ENCODE measurements at regions not wholly inside any gene's neighbourhood (a gene's known extent, or its start where the extent isn't known, plus 50 kb on each side); places are given as distances from the start of the nearest gene placed in this dataset.

DNA sequence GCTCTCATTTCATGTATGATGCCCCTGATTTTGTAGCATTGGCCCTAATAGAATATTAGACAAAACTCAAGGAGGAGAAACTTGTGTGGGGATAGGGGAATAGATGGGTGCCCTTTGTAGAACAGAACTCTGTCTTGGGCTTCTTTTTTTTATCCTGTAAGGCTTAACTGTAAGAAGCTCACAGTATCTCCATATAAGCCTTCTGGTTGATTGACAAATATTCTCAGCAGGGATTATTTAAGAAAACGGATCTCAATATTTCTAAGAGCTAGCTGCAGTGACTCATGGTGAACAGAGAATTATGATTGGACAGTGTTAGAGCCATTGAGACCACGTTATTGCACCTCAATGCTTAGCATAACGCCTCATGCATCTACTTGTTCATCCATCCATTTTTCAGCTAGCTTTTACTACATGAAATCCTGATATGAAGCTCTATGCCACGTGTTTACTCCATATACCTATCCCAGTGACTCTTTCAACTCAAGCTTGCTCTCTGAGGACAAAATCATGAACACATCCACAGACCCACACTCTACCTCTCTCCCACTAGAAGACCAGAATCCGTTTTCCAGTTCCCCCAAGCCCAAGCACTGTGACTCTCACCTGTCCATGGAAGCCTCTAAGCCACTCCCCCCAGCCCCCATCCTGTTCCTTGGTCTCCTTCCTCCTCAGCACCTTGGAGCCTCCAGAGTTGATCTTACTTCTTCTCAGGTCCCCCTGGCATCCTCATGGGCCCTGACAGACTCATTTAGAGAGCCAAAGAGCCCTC lies 99.2 kb downstream of the BCL2L11 start (continued):
- TF ChIP-seq, protein P1, sequence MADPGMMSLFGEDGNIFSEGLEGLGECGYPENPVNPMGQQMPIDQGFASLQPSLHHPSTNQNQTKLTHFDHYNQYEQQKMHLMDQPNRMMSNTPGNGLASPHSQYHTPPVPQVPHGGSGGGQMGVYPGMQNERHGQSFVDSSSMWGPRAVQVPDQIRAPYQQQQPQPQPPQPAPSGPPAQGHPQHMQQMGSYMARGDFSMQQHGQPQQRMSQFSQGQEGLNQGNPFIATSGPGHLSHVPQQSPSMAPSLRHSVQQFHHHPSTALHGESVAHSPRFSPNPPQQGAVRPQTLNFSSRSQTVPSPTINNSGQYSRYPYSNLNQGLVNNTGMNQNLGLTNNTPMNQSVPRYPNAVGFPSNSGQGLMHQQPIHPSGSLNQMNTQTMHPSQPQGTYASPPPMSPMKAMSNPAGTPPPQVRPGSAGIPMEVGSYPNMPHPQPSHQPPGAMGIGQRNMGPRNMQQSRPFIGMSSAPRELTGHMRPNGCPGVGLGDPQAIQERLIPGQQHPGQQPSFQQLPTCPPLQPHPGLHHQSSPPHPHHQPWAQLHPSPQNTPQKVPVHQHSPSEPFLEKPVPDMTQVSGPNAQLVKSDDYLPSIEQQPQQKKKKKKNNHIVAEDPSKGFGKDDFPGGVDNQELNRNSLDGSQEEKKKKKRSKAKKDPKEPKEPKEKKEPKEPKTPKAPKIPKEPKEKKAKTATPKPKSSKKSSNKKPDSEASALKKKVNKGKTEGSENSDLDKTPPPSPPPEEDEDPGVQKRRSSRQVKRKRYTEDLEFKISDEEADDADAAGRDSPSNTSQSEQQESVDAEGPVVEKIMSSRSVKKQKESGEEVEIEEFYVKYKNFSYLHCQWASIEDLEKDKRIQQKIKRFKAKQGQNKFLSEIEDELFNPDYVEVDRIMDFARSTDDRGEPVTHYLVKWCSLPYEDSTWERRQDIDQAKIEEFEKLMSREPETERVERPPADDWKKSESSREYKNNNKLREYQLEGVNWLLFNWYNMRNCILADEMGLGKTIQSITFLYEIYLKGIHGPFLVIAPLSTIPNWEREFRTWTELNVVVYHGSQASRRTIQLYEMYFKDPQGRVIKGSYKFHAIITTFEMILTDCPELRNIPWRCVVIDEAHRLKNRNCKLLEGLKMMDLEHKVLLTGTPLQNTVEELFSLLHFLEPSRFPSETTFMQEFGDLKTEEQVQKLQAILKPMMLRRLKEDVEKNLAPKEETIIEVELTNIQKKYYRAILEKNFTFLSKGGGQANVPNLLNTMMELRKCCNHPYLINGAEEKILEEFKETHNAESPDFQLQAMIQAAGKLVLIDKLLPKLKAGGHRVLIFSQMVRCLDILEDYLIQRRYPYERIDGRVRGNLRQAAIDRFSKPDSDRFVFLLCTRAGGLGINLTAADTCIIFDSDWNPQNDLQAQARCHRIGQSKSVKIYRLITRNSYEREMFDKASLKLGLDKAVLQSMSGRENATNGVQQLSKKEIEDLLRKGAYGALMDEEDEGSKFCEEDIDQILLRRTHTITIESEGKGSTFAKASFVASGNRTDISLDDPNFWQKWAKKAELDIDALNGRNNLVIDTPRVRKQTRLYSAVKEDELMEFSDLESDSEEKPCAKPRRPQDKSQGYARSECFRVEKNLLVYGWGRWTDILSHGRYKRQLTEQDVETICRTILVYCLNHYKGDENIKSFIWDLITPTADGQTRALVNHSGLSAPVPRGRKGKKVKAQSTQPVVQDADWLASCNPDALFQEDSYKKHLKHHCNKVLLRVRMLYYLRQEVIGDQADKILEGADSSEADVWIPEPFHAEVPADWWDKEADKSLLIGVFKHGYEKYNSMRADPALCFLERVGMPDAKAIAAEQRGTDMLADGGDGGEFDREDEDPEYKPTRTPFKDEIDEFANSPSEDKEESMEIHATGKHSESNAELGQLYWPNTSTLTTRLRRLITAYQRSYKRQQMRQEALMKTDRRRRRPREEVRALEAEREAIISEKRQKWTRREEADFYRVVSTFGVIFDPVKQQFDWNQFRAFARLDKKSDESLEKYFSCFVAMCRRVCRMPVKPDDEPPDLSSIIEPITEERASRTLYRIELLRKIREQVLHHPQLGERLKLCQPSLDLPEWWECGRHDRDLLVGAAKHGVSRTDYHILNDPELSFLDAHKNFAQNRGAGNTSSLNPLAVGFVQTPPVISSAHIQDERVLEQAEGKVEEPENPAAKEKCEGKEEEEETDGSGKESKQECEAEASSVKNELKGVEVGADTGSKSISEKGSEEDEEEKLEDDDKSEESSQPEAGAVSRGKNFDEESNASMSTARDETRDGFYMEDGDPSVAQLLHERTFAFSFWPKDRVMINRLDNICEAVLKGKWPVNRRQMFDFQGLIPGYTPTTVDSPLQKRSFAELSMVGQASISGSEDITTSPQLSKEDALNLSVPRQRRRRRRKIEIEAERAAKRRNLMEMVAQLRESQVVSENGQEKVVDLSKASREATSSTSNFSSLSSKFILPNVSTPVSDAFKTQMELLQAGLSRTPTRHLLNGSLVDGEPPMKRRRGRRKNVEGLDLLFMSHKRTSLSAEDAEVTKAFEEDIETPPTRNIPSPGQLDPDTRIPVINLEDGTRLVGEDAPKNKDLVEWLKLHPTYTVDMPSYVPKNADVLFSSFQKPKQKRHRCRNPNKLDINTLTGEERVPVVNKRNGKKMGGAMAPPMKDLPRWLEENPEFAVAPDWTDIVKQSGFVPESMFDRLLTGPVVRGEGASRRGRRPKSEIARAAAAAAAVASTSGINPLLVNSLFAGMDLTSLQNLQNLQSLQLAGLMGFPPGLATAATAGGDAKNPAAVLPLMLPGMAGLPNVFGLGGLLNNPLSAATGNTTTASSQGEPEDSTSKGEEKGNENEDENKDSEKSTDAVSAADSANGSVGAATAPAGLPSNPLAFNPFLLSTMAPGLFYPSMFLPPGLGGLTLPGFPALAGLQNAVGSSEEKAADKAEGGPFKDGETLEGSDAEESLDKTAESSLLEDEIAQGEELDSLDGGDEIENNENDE (IDR thresholded peaks at IDR 0.05; ENCODE audit: insufficient replicate concordance, low read length): no peak
- TF ChIP-seq, protein P2, sequence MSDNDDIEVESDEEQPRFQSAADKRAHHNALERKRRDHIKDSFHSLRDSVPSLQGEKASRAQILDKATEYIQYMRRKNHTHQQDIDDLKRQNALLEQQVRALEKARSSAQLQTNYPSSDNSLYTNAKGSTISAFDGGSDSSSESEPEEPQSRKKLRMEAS (IDR thresholded peaks at IDR 0.05): no peak
- TF ChIP-seq EGR1 (IDR thresholded peaks at IDR 0.05; ENCODE audit: borderline replicate concordance, low read depth, low read length): no peak
- TF ChIP-seq KDM1A (IDR thresholded peaks at IDR 0.05; ENCODE audit: borderline replicate concordance, low read length): no peak
- TF ChIP-seq ZNF274 (IDR thresholded peaks at IDR 0.05; ENCODE audit: borderline replicate concordance, extremely low read depth, low read length): no peak
- TF ChIP-seq SUZ12 (IDR thresholded peaks at IDR 0.05; ENCODE audit: low read length): no peak
- no peak for TF ChIP-seq KDM4A (IDR thresholded peaks at IDR 0.05; ENCODE audit: low read depth, low read length, severe bottlenecking)
- TF ChIP-seq SAP30 (IDR thresholded peaks at IDR 0.05; ENCODE audit: insufficient read depth, insufficient replicate concordance, low read length): no peak
- no peak for TF ChIP-seq RBBP5 (IDR thresholded peaks at IDR 0.05; ENCODE audit: borderline replicate concordance, low read depth, low read length)
- TF ChIP-seq SP2 (IDR thresholded peaks at IDR 0.05; ENCODE audit: low read length): no peak

Data from H1 (cell line).